ENCODE measurements at regions not wholly inside any gene's neighbourhood (a gene's known extent, or its start where the extent isn't known, plus 50 kb on each side); places are given as distances from the start of the nearest gene placed in this dataset.
"Not testable (repeated sequence)": the region's sequence is repeated elsewhere in the genome, so short reads cannot be mapped to it uniquely, and the experiment has no call there.

- Mint-ChIP-seq H3K36me3 (no peaks in the 10 kb centered on the region), H3K4me1 (no peaks in the 10 kb centered on the region), H3K9me3 (peaks cover 0 to 7% (median 5%) of the 10 kb centered on the region in 8 donors), H3K27ac (no peak overlapping the region), H3K4me3 (no peak overlapping the region), H3K27me3 (no peaks in the 10 kb centered on the region)
- POLR2A ChIA-PET (ENCODE audit: partially characterized antibody) = no interaction called here
- H3K9me3 ChIP-seq (ENCODE audit: control insufficient read depth in 1 of 2, low read length in 2 of 2) = no peaks in the 10 kb centered on the region
- H3K27me3 ChIP-seq (ENCODE audit: insufficient read depth, low read length) = no peaks in the 10 kb centered on the region
- no peak overlapping the region for H3K27ac ChIP-seq (ENCODE audit: low read depth, low read length)
- no peak overlapping the region for H3K4me3 ChIP-seq (ENCODE audit: low read length in 2 of 2)
- H3K36me3 ChIP-seq (ENCODE audit: insufficient read depth, low read length) = no peaks in the 10 kb centered on the region
- CTCF ChIA-PET (ENCODE audit: partially characterized antibody) = no interaction called here
- intact Hi-C loops (cut with micrococcal nuclease) = no loop called here
- DNase-seq = no peak
- H3K4me1 ChIP-seq (ENCODE audit: insufficient read depth, low read length) = no peaks in the 10 kb centered on the region
These were observed 442.6 kb downstream of the MAT2B start for GRCh38 chr5:163947848-163948666.

GRCh38 chr5:163950248-163950647 is 444.8 kb downstream of the MAT2B start:
- Mint-ChIP-seq H3K4me3 (peak overlapping the region in 1 of 8 donors; percentile 40), H3K27me3 (no peaks in the 10 kb centered on the region), H3K36me3 (no peaks in the 10 kb centered on the region), H3K27ac (no peak overlapping the region), H3K9me3 (peaks cover 0 to 10% (median 5%) of the 10 kb centered on the region in 8 donors), H3K4me1 (no peaks in the 10 kb centered on the region)
- intact Hi-C loops (cut with micrococcal nuclease) = loop anchor here (5.0 kb wide), 1 partner anchor 1043 kb away; no protein-coding TSS in a partner anchor
- H3K9me3 ChIP-seq (ENCODE audit: control insufficient read depth in 1 of 2, low read length in 2 of 2) = no peaks in the 10 kb centered on the region
- H3K4me1 ChIP-seq (ENCODE audit: insufficient read depth, low read length) = no peaks in the 10 kb centered on the region
- H3K27me3 ChIP-seq (ENCODE audit: insufficient read depth, low read length) = no peaks in the 10 kb centered on the region
- POLR2A ChIA-PET (ENCODE audit: partially characterized antibody) = no interaction called here
- DNase-seq = no peak
- H3K4me3 ChIP-seq (ENCODE audit: low read length in 2 of 2) = no peak overlapping the region
- H3K27ac ChIP-seq (ENCODE audit: low read depth, low read length) = no peak overlapping the region
- CTCF ChIA-PET (ENCODE audit: partially characterized antibody) = no interaction called here
- no peaks in the 10 kb centered on the region for H3K36me3 ChIP-seq (ENCODE audit: insufficient read depth, low read length)

DNA sequence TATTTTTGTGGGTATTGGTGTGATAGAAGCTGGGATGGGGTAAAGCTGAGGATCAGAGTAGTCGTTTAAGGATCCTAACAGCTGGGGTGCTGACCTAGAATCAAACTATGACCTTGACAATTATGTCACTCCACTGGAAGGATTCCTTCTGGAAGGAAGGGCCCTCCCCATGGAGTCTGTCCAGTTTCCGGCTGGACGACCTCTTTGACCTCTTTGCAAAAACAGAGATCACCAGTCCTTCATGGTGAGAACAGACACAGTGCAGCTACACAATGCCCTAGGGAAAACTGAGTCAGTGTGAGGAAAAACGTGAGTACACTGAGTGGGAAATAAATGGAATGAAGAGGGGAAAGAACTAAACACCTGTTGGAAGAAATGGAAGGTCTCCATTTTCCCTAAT is 445.6 kb downstream of the MAT2B start:
- no peaks in the 10 kb centered on the region for H3K4me1 ChIP-seq (ENCODE audit: insufficient read depth, low read length)
- no peak overlapping the region for H3K4me3 ChIP-seq (ENCODE audit: low read length in 2 of 2)
- no peaks in the 10 kb centered on the region for H3K27me3 Mint-ChIP-seq
- intact Hi-C loops (cut with micrococcal nuclease) = loop anchor here (5.0 kb wide), 1 partner anchor 1044 kb away; no protein-coding TSS in a partner anchor
- no peak for DNase-seq
- no peaks in the 10 kb centered on the region for H3K27me3 ChIP-seq (ENCODE audit: insufficient read depth, low read length)
- no peaks in the 10 kb centered on the region for H3K4me1 Mint-ChIP-seq
- no peaks in the 10 kb centered on the region for H3K36me3 ChIP-seq (ENCODE audit: insufficient read depth, low read length)
- H3K9me3 Mint-ChIP-seq = peaks cover 0 to 10% (median 5%) of the 10 kb centered on the region in 8 donors
- H3K4me3 Mint-ChIP-seq = no peak overlapping the region
- H3K27ac Mint-ChIP-seq = no peak overlapping the region
- CTCF ChIA-PET (ENCODE audit: partially characterized antibody) = no interaction called here
- H3K36me3 Mint-ChIP-seq = no peaks in the 10 kb centered on the region
- POLR2A ChIA-PET (ENCODE audit: partially characterized antibody) = no interaction called here
- H3K9me3 ChIP-seq (ENCODE audit: control insufficient read depth in 1 of 2, low read length in 2 of 2) = no peaks in the 10 kb centered on the region
- H3K27ac ChIP-seq (ENCODE audit: low read depth, low read length) = no peak overlapping the region

DNA sequence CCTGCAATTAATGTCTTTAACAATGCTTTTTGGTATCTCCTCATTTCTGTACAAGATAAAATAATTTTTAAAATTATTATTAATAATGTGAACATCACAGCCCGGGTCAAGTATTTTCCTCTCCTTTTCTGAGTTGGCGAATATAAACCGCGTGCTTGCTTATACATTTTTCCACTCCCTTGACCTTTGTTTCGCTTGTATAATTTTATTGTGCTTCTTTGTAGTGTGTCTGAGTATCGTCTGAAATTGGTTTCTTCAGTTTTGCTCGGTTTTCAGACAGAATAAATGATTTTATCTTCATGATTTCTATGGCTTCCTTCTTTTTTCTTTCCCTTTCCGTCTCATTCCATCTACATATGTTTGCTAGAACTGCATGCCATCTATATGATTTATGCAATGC is 448.5 kb downstream of the MAT2B start:
- no peak overlapping the region for H3K27ac ChIP-seq (ENCODE audit: low read depth, low read length)
- POLR2A ChIA-PET (ENCODE audit: partially characterized antibody) = no interaction called here

GRCh38 chr5:163961230-163961629 is 455.8 kb downstream of the MAT2B start:
- H3K4me3 ChIP-seq (ENCODE audit: low read length in 2 of 2); H3K4me3 Mint-ChIP-seq; DNase-seq; H3K27ac Mint-ChIP-seq; H3K27ac ChIP-seq (ENCODE audit: low read depth, low read length); H3K36me3 Mint-ChIP-seq; H3K27me3 Mint-ChIP-seq; H3K9me3 Mint-ChIP-seq; intact Hi-C loops (cut with micrococcal nuclease); H3K27me3 ChIP-seq (ENCODE audit: insufficient read depth, low read length); H3K36me3 ChIP-seq (ENCODE audit: insufficient read depth, low read length); H3K4me1 Mint-ChIP-seq; H3K9me3 ChIP-seq (ENCODE audit: control insufficient read depth in 1 of 2, low read length in 2 of 2); CTCF ChIA-PET (ENCODE audit: partially characterized antibody); H3K4me1 ChIP-seq (ENCODE audit: insufficient read depth, low read length); POLR2A ChIA-PET (ENCODE audit: partially characterized antibody): not testable (repeated sequence)

More for the DNA sequence above, 448.5 kb downstream of the MAT2B start:
- H3K27me3 Mint-ChIP-seq = no peaks in the 10 kb centered on the region
- no peaks in the 10 kb centered on the region for H3K36me3 ChIP-seq (ENCODE audit: insufficient read depth, low read length)
- no peak overlapping the region for H3K4me3 Mint-ChIP-seq
- CTCF ChIA-PET (ENCODE audit: partially characterized antibody) = no interaction called here
- no peak overlapping the region for H3K4me3 ChIP-seq (ENCODE audit: low read length in 2 of 2)
- H3K4me1 Mint-ChIP-seq = no peaks in the 10 kb centered on the region
- H3K27me3 ChIP-seq (ENCODE audit: insufficient read depth, low read length) = no peaks in the 10 kb centered on the region
- no peaks in the 10 kb centered on the region for H3K9me3 ChIP-seq (ENCODE audit: control insufficient read depth in 1 of 2, low read length in 2 of 2)
- no peaks in the 10 kb centered on the region for H3K36me3 Mint-ChIP-seq
- peaks cover 0 to 5% (median under 1%) of the 10 kb centered on the region in 8 donors for H3K9me3 Mint-ChIP-seq
- no peaks in the 10 kb centered on the region for H3K4me1 ChIP-seq (ENCODE audit: insufficient read depth, low read length)
- intact Hi-C loops (cut with micrococcal nuclease) = loop anchor here (5.0 kb wide), 1 partner anchor 1047 kb away; no protein-coding TSS in a partner anchor
- no peak for DNase-seq
- no peak overlapping the region for H3K27ac Mint-ChIP-seq

DNA sequence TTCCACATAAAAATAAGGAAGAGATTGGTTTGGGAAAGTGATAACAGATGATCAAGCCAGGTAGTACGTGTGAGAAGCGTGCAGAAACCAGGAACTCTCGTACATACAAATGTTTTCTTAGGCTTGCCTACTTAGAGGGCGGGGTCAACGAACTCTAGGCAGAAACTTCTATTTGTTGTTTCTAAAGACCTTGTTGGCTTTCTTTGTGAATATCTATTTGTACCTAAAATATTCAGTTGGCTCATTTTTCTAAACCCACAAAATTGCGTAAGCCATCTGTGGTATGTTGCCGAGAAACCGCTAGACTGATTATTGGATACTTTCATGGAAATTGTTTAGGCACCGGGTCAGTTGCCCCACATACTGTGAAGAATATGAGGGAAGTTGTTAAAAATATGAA is 458.5 kb downstream of the MAT2B start:
- Histone ChIP-seq H3K9me3 (ENCODE audit: control insufficient read depth in 1 of 2, low read length in 2 of 2) (peaks cover 0 to 4% of the 10 kb centered on the region in 2 donors), H3K4me3 (ENCODE audit: low read length in 2 of 2) (no peak overlapping the region), H3K4me1 (ENCODE audit: insufficient read depth, low read length) (no peaks in the 10 kb centered on the region), H3K27ac (ENCODE audit: low read depth, low read length) (no peak overlapping the region), H3K27me3 (ENCODE audit: insufficient read depth, low read length) (no peaks in the 10 kb centered on the region), H3K36me3 (ENCODE audit: insufficient read depth, low read length) (no peaks in the 10 kb centered on the region)
- H3K4me3 Mint-ChIP-seq = no peak overlapping the region
- intact Hi-C loops (cut with micrococcal nuclease) = no loop called here
- ChIA-PET CTCF (ENCODE audit: partially characterized antibody) (no interaction called here), POLR2A (ENCODE audit: partially characterized antibody) (no interaction called here)
- H3K36me3 Mint-ChIP-seq = no peaks in the 10 kb centered on the region
- peaks cover 0 to 5% (median 0%) of the 10 kb centered on the region in 8 donors for H3K9me3 Mint-ChIP-seq
- no peak overlapping the region for H3K27ac Mint-ChIP-seq
- no peaks in the 10 kb centered on the region for H3K4me1 Mint-ChIP-seq
- no peaks in the 10 kb centered on the region for H3K27me3 Mint-ChIP-seq
- DNase-seq = no peak

DNA sequence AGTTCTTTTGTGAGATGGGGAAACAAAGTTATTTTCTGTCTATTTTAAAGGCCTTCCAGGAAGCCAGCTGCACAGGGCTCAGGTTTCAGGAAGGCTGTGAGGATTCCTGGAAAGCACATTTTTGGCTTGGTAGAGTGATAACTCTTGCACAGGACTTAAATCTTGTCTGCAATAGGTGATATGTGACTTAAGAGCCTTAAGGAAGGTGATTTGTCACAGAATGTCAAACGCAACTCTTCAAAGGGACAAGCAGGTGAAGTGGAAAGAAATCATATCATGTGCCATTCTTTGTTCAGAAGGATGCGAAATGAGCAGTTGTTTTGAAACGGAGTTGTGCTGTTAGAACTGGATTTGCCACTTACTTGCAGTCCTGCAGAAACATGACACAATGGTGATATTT is 459.3 kb downstream of the MAT2B start:
- Mint-ChIP-seq H3K4me1 (no peaks in the 10 kb centered on the region), H3K27me3 (no peaks in the 10 kb centered on the region), H3K27ac (no peak overlapping the region), H3K9me3 (peaks cover 0 to 4% (median 0%) of the 10 kb centered on the region in 8 donors), H3K4me3 (no peak overlapping the region), H3K36me3 (no peaks in the 10 kb centered on the region)
- H3K4me3 ChIP-seq (ENCODE audit: low read length in 2 of 2) = no peak overlapping the region
- intact Hi-C loops (cut with micrococcal nuclease) = no loop called here
- H3K27ac ChIP-seq (ENCODE audit: low read depth, low read length) = no peak overlapping the region
- H3K9me3 ChIP-seq (ENCODE audit: control insufficient read depth in 1 of 2, low read length in 2 of 2) = peaks cover 0 to 4% of the 10 kb centered on the region in 2 donors
- no peaks in the 10 kb centered on the region for H3K4me1 ChIP-seq (ENCODE audit: insufficient read depth, low read length)
- H3K36me3 ChIP-seq (ENCODE audit: insufficient read depth, low read length) = no peaks in the 10 kb centered on the region
- ChIA-PET CTCF (ENCODE audit: partially characterized antibody) (no interaction called here), POLR2A (ENCODE audit: partially characterized antibody) (no interaction called here)
- H3K27me3 ChIP-seq (ENCODE audit: insufficient read depth, low read length) = no peaks in the 10 kb centered on the region
- DNase-seq = no peak

All from CD4-positive, alpha-beta memory T cell (primary cell).